HG02885 (cell line): ENCODE measurements at regions not wholly inside any gene's neighbourhood (a gene's known extent, or its start where the extent isn't known, plus 50 kb on each side); places are given as distances from the start of the nearest gene placed in this dataset.
"Not testable (repeated sequence)": the region's sequence is repeated elsewhere in the genome, so short reads cannot be mapped to it uniquely, and the experiment has no call there.

Experiments used
- ATAC-seq: cut with Tn5 transposase; IDR thresholded peaks from one replicate; pipeline ENCODE4 v1.9.1; 2021; ENCODE audit warnings: mild to moderate bottlenecking; ENCODE audit not compliant: unreplicated experiment, poor library complexity

GRCh38 chr2:221724631-221725203 is 152.6 kb upstream of the EPHA4 start:
- no peak for ATAC-seq

GRCh38 chr2:221724117-221724516 is 152.0 kb upstream of the EPHA4 start:
- ATAC-seq = not testable (repeated sequence)

- ATAC-seq = no peak
These were observed 144.6 kb upstream of the EPHA4 start for GRCh38 chr2:221716426-221717303.

- ATAC-seq = no peak
These were observed 143.6 kb upstream of the EPHA4 start for GRCh38 chr2:221715523-221716247.

GRCh38 chr2:221710744-221711143 is 138.6 kb upstream of the EPHA4 start:
- no peak for ATAC-seq

- no peak for ATAC-seq
These were observed 136.8 kb upstream of the EPHA4 start for GRCh38 chr2:221708902-221709301.

GRCh38 chr2:221705185-221705877 is 133.2 kb upstream of the EPHA4 start:
- ATAC-seq = no peak

GRCh38 chr2:221704442-221704841 is 132.3 kb upstream of the EPHA4 start:
- no peak for ATAC-seq

GRCh38 chr2:221693365-221693764 is 121.3 kb upstream of the EPHA4 start:
- ATAC-seq = no peak

GRCh38 chr2:221691571-221691970 is 119.5 kb upstream of the EPHA4 start:
- no peak for ATAC-seq

GRCh38 chr2:221689140-221689539 is 117.0 kb upstream of the EPHA4 start:
- no peak for ATAC-seq

- ATAC-seq = no peak
These were observed 108.4 kb upstream of the EPHA4 start for GRCh38 chr2:221680548-221680947.

GRCh38 chr2:221677688-221678087 is 105.6 kb upstream of the EPHA4 start:
- no peak for ATAC-seq

GRCh38 chr2:221676566-221677172 is 104.6 kb upstream of the EPHA4 start:
- no peak for ATAC-seq

- no peak for ATAC-seq
These were observed 103.3 kb upstream of the EPHA4 start for GRCh38 chr2:221675201-221675908.

GRCh38 chr2:221674446-221674845 is 102.3 kb upstream of the EPHA4 start:
- ATAC-seq = no peak

GRCh38 chr2:221673248-221673647 is 101.1 kb upstream of the EPHA4 start:
- ATAC-seq = no peak

- ATAC-seq = no peak
These were observed 99.4 kb upstream of the EPHA4 start for GRCh38 chr2:221671515-221671914.

- ATAC-seq = no peak
These were observed 90.7 kb upstream of the EPHA4 start for GRCh38 chr2:221662689-221663391.
